ENCODE measurements at regions not wholly inside any gene's neighbourhood (a gene's known extent, or its start where the extent isn't known, plus 50 kb on each side); places are given as distances from the start of the nearest gene placed in this dataset.
"Not testable (repeated sequence)": the region's sequence is repeated elsewhere in the genome, so short reads cannot be mapped to it uniquely, and the experiment has no call there.

GRCh38 chr2:8251291-8251690, 430.6 kb upstream of the ID2 start:
- no peak for DNase-seq

- no peak for DNase-seq
These were observed 430.0 kb upstream of the ID2 start for GRCh38 chr2:8251856-8252255.

GRCh38 chr2:8252997-8253694, 428.7 kb upstream of the ID2 start:
- DNase-seq = peak; percentile 89

- DNase-seq = no peak
These were observed 428.1 kb upstream of the ID2 start for GRCh38 chr2:8253781-8254180.

GRCh38 chr2:8254214-8254613, 427.6 kb upstream of the ID2 start:
- DNase-seq = not testable (repeated sequence)

- DNase-seq = no peak
These were observed 426.9 kb upstream of the ID2 start for GRCh38 chr2:8254791-8255447.

GRCh38 chr2:8255448-8255800, 426.4 kb upstream of the ID2 start:
- DNase-seq = no peak

- no peak for DNase-seq
These were observed 425.0 kb upstream of the ID2 start for GRCh38 chr2:8256905-8257304.

- DNase-seq = no peak
These were observed 424.4 kb upstream of the ID2 start for GRCh38 chr2:8257502-8257901.

GRCh38 chr2:8258406-8258805, 423.4 kb upstream of the ID2 start:
- DNase-seq = no peak

GRCh38 chr2:8259106-8259840, 422.6 kb upstream of the ID2 start:
- no peak for DNase-seq

GRCh38 chr2:8259841-8260178, 422.0 kb upstream of the ID2 start:
- DNase-seq = no peak

- no peak for DNase-seq
These were observed 421.6 kb upstream of the ID2 start for GRCh38 chr2:8260213-8260612.

- no peak for DNase-seq
These were observed 418.0 kb upstream of the ID2 start for GRCh38 chr2:8263901-8264300.

GRCh38 chr2:8264981-8265380, 416.9 kb upstream of the ID2 start:
- no peak for DNase-seq

GRCh38 chr2:8265476-8266226, 416.2 kb upstream of the ID2 start:
- DNase-seq = no peak

- no peak for DNase-seq
These were observed 415.3 kb upstream of the ID2 start for GRCh38 chr2:8266563-8266962.

- DNase-seq = no peak
These were observed 414.8 kb upstream of the ID2 start for GRCh38 chr2:8267048-8267447.

- no peak for DNase-seq
These were observed 414.1 kb upstream of the ID2 start for GRCh38 chr2:8267721-8268120.

- DNase-seq = no peak
These were observed 413.6 kb upstream of the ID2 start for GRCh38 chr2:8268172-8268783.

GRCh38 chr2:8270699-8271098, 411.2 kb upstream of the ID2 start:
- no peak for DNase-seq

- no peak for DNase-seq
These were observed 410.4 kb upstream of the ID2 start for GRCh38 chr2:8271461-8271860.

GRCh38 chr2:8276026-8276425, 405.8 kb upstream of the ID2 start:
- DNase-seq = no peak

All from NCI-H1105 (cell line).